A549 (cell line): ENCODE measurements at regions not wholly inside any gene's neighbourhood (a gene's known extent, or its start where the extent isn't known, plus 50 kb on each side); places are given as distances from the start of the nearest gene placed in this dataset.

ENCODE experiments used
- EP300 ChIP-seq, 2 experiments: fragments of >200 bp; sonication (Bioruptor Twin); formaldehyde crosslinking; IDR thresholded peaks; 2 replicates in 1 of 2; 3 replicates in 1 of 2; pipeline ENCODE4 v1.6.1; 2016 to 2017
- POLR2A ChIP-seq: IDR thresholded peaks from 2 replicates; pipeline ENCODE4 v1.6.1; 2012; ENCODE audit warnings: mild to moderate bottlenecking, low read length
- TF ChIP-seq, protein P1 (sequence below): fragments of 200-600 bp; sonication (generic); IDR thresholded peaks from 2 replicates; pipeline ENCODE4 v1.6.1; 2016; ENCODE audit warnings: antibody characterized with exemption, mild to moderate bottlenecking, moderate library complexity
- TF ChIP-seq, protein P2 (sequence below): IDR thresholded peaks from 2 replicates; pipeline ENCODE4 v1.6.1; 2012

DNA sequence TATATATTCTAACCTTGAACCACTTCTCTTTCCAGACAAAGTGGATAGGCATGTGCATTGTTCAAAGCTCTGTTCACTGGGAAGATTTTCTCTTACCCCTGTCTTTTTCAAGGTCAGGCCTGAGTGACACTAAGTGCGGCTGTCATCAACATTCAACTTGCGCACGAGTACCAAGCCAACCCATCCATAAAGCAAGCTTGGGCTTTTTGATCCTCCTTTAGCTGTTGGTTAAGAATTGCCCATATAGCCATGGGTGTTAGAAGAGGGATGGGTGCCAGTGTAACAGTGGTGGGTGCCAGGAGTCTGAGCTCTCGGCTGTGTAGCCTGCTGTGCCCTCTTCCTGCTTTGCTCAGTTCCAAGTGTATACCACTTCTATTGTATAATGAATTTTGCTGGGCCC, 136.1 kb downstream of the GLUL start:
- TF ChIP-seq, protein P1, sequence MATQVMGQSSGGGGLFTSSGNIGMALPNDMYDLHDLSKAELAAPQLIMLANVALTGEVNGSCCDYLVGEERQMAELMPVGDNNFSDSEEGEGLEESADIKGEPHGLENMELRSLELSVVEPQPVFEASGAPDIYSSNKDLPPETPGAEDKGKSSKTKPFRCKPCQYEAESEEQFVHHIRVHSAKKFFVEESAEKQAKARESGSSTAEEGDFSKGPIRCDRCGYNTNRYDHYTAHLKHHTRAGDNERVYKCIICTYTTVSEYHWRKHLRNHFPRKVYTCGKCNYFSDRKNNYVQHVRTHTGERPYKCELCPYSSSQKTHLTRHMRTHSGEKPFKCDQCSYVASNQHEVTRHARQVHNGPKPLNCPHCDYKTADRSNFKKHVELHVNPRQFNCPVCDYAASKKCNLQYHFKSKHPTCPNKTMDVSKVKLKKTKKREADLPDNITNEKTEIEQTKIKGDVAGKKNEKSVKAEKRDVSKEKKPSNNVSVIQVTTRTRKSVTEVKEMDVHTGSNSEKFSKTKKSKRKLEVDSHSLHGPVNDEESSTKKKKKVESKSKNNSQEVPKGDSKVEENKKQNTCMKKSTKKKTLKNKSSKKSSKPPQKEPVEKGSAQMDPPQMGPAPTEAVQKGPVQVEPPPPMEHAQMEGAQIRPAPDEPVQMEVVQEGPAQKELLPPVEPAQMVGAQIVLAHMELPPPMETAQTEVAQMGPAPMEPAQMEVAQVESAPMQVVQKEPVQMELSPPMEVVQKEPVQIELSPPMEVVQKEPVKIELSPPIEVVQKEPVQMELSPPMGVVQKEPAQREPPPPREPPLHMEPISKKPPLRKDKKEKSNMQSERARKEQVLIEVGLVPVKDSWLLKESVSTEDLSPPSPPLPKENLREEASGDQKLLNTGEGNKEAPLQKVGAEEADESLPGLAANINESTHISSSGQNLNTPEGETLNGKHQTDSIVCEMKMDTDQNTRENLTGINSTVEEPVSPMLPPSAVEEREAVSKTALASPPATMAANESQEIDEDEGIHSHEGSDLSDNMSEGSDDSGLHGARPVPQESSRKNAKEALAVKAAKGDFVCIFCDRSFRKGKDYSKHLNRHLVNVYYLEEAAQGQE = no peak
- no peak for TF ChIP-seq POLR2A
- TF ChIP-seq, protein P2, sequence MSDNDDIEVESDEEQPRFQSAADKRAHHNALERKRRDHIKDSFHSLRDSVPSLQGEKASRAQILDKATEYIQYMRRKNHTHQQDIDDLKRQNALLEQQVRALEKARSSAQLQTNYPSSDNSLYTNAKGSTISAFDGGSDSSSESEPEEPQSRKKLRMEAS = no peak
- TF ChIP-seq EP300 (IDR thresholded peaks at IDR 0.05) = no peak
